ENCODE measurements at regions not wholly inside any gene's neighbourhood (a gene's known extent, or its start where the extent isn't known, plus 50 kb on each side); places are given as distances from the start of the nearest gene placed in this dataset.
"Not testable (repeated sequence)": the region's sequence is repeated elsewhere in the genome, so short reads cannot be mapped to it uniquely, and the experiment has no call there.

GRCh38 chr1:223931476-223931875 lies 85.7 kb upstream of the TP53BP2 start:
- H3K4me3 ChIP-seq (ENCODE audit: low read length); H3K9me2 ChIP-seq (replicated peaks; ENCODE audit: control insufficient read depth, low read length); H3F3A ChIP-seq (ENCODE audit: control insufficient read depth, insufficient read depth); H3K27ac ChIP-seq (ENCODE audit: low read depth, low read length); H3K9me3 ChIP-seq (ENCODE audit: control insufficient read depth, insufficient read depth, low read length); H3K27me3 ChIP-seq (ENCODE audit: control insufficient read depth, low read length); H3K4me2 ChIP-seq (ENCODE audit: low read length); H3K36me3 ChIP-seq (ENCODE audit: control insufficient read depth, low read length); H4K20me1 ChIP-seq (ENCODE audit: control insufficient read depth, insufficient read depth, low read depth, low read length); H3K79me2 ChIP-seq (ENCODE audit: control insufficient read depth, low read length); H3K4me1 ChIP-seq (ENCODE audit: control insufficient read depth, low read length): not testable (repeated sequence)

GRCh38 chr1:223920805-223921204 lies 75.1 kb upstream of the TP53BP2 start:
- H3K4me1 ChIP-seq (ENCODE audit: control insufficient read depth, low read length); H3K36me3 ChIP-seq (ENCODE audit: control insufficient read depth, low read length); H3F3A ChIP-seq (ENCODE audit: control insufficient read depth, insufficient read depth); H3K9me3 ChIP-seq (ENCODE audit: control insufficient read depth, insufficient read depth, low read length); H3K27me3 ChIP-seq (ENCODE audit: control insufficient read depth, low read length); H3K27ac ChIP-seq (ENCODE audit: low read depth, low read length); H4K20me1 ChIP-seq (ENCODE audit: control insufficient read depth, insufficient read depth, low read depth, low read length); H3K9me2 ChIP-seq (replicated peaks; ENCODE audit: control insufficient read depth, low read length); H3K79me2 ChIP-seq (ENCODE audit: control insufficient read depth, low read length); H3K4me2 ChIP-seq (ENCODE audit: low read length); H3K4me3 ChIP-seq (ENCODE audit: low read length): not testable (repeated sequence)

GRCh38 chr1:223915476-223915875 lies 69.7 kb upstream of the TP53BP2 start:
- H3K9me3 ChIP-seq (ENCODE audit: control insufficient read depth, insufficient read depth, low read length); H3K36me3 ChIP-seq (ENCODE audit: control insufficient read depth, low read length); H3K27me3 ChIP-seq (ENCODE audit: control insufficient read depth, low read length): not testable (repeated sequence)

DNA sequence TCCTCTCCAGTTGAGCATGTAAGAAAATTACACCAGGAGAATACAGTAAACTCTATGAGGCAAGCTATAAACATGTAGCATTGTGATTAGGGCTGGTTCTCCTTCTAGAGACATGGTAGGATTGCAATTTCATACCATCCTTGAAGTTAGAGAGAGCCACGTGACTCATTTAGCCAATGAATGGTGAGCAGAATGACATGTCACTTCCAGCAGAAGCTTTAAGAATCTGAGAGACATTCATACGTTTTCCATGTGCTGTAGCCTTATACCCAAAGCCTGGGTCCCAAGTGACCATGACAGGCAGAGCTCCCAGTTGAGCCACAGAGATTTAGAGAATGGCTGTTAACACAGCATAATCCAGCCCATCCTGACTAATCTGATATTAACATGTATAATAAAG lies 68.0 kb upstream of the TP53BP2 start:
- H3K27me3 ChIP-seq (ENCODE audit: control insufficient read depth, low read length); H3K4me2 ChIP-seq (ENCODE audit: low read length); H3K9me2 ChIP-seq (replicated peaks; ENCODE audit: control insufficient read depth, low read length); H3K4me1 ChIP-seq (ENCODE audit: control insufficient read depth, low read length); H3K36me3 ChIP-seq (ENCODE audit: control insufficient read depth, low read length); H3F3A ChIP-seq (ENCODE audit: control insufficient read depth, insufficient read depth); H3K79me2 ChIP-seq (ENCODE audit: control insufficient read depth, low read length); H3K9me3 ChIP-seq (ENCODE audit: control insufficient read depth, insufficient read depth, low read length); H3K27ac ChIP-seq (ENCODE audit: low read depth, low read length); H4K20me1 ChIP-seq (ENCODE audit: control insufficient read depth, insufficient read depth, low read depth, low read length); H3K4me3 ChIP-seq (ENCODE audit: low read length): not testable (repeated sequence)

More at GRCh38 chr1:223915476-223915875, 69.7 kb upstream of the TP53BP2 start:
- H3K9me2 ChIP-seq (replicated peaks; ENCODE audit: control insufficient read depth, low read length); H3K4me2 ChIP-seq (ENCODE audit: low read length); H3K4me1 ChIP-seq (ENCODE audit: control insufficient read depth, low read length); H3K4me3 ChIP-seq (ENCODE audit: low read length); H4K20me1 ChIP-seq (ENCODE audit: control insufficient read depth, insufficient read depth, low read depth, low read length); H3K27ac ChIP-seq (ENCODE audit: low read depth, low read length); H3K79me2 ChIP-seq (ENCODE audit: control insufficient read depth, low read length); H3F3A ChIP-seq (ENCODE audit: control insufficient read depth, insufficient read depth): not testable (repeated sequence)

DNA sequence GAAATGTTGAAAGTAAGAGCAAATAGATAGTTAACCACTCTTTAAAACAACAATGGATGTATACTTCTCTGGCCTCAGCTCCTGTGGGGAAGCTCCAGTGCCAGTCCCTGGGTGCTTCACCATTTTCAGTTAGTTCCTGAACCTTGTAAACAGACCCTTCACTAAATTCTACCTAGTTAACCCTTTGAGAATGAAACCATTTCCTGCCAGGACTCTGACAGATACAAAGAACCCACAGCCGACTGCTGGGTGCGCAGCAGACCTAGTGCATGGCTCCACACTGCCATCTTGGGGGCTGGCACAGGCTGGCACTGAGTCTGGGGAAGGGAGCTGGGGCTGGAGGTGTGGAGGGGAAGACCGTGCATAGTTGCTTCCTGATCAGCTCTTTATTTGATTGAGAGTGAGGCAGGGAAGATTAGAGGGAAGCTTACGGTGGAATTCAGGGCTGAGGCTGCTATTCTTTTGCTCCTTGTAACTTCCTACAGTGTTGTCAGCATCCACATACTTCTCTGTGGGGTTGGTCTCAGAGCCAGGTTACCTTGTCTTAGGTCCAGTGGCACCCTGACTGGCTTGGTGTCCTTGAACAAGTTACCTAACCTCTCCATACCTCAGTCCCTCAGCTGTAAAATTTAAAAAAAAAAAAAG lies 62.3 kb upstream of the TP53BP2 start:
- not testable (repeated sequence) for H3K9me2 ChIP-seq (replicated peaks; ENCODE audit: control insufficient read depth, low read length); H3K4me2 ChIP-seq (ENCODE audit: low read length); H3K4me3 ChIP-seq (ENCODE audit: low read length); H3F3A ChIP-seq (ENCODE audit: control insufficient read depth, insufficient read depth); H3K4me1 ChIP-seq (ENCODE audit: control insufficient read depth, low read length); H3K79me2 ChIP-seq (ENCODE audit: control insufficient read depth, low read length); H3K27me3 ChIP-seq (ENCODE audit: control insufficient read depth, low read length); H3K36me3 ChIP-seq (ENCODE audit: control insufficient read depth, low read length); H3K27ac ChIP-seq (ENCODE audit: low read depth, low read length); H3K9me3 ChIP-seq (ENCODE audit: control insufficient read depth, insufficient read depth, low read length); H4K20me1 ChIP-seq (ENCODE audit: control insufficient read depth, insufficient read depth, low read depth, low read length)

GRCh38 chr1:223903221-223903620 lies 57.5 kb upstream of the TP53BP2 start:
- not testable (repeated sequence) for H3K36me3 ChIP-seq (ENCODE audit: control insufficient read depth, low read length); H3K9me2 ChIP-seq (replicated peaks; ENCODE audit: control insufficient read depth, low read length); H3K27ac ChIP-seq (ENCODE audit: low read depth, low read length); H4K20me1 ChIP-seq (ENCODE audit: control insufficient read depth, insufficient read depth, low read depth, low read length); H3K4me2 ChIP-seq (ENCODE audit: low read length); H3K4me1 ChIP-seq (ENCODE audit: control insufficient read depth, low read length); H3K4me3 ChIP-seq (ENCODE audit: low read length); H3K27me3 ChIP-seq (ENCODE audit: control insufficient read depth, low read length); H3F3A ChIP-seq (ENCODE audit: control insufficient read depth, insufficient read depth); H3K79me2 ChIP-seq (ENCODE audit: control insufficient read depth, low read length); H3K9me3 ChIP-seq (ENCODE audit: control insufficient read depth, insufficient read depth, low read length)

DNA sequence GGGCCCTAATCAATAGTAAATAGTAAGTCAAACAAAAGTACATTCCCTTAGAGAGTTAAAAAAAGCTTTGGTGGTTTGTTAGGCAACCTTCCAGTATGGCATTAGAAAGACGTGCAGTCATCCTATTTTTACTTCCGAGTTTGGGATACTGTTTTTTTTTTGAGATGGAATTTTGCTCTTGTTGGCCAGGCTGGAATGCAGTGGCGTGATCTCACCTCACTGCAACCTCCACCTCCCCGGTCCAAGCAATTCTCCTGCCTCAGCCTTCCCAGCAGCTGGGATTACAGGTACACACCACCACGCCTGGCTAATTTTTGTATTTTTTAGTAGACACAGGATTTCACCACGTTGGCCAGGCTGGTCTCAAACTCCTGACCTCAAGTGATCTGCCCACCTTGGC lies 54.0 kb upstream of the TP53BP2 start:
- H4K20me1 ChIP-seq (ENCODE audit: control insufficient read depth, insufficient read depth, low read depth, low read length); H3K9me2 ChIP-seq (replicated peaks; ENCODE audit: control insufficient read depth, low read length); H3K9me3 ChIP-seq (ENCODE audit: control insufficient read depth, insufficient read depth, low read length); H3K4me2 ChIP-seq (ENCODE audit: low read length); H3K4me1 ChIP-seq (ENCODE audit: control insufficient read depth, low read length); H3K36me3 ChIP-seq (ENCODE audit: control insufficient read depth, low read length); H3F3A ChIP-seq (ENCODE audit: control insufficient read depth, insufficient read depth); H3K27me3 ChIP-seq (ENCODE audit: control insufficient read depth, low read length); H3K27ac ChIP-seq (ENCODE audit: low read depth, low read length); H3K79me2 ChIP-seq (ENCODE audit: control insufficient read depth, low read length); H3K4me3 ChIP-seq (ENCODE audit: low read length): not testable (repeated sequence)

DNA sequence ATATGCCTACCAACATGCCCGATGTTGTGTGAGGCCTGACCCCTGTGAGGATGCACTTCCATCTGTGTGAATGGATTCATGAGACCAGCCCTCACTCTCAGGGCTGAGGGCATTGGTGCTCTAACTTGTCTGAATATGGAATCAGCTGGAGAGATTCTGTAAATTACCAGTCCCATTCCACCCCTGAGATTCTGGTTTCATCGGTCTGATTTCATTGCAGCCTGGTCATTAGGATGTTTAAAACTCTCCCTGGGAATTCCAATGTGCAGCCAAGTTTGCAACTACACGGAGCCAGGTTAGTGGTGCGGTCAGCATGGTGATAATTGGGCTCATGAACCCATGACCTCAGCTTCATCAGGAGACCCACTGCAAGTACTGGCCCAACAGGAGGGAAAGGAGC lies 51.4 kb upstream of the TP53BP2 start:
- not testable (repeated sequence) for H3K27me3 ChIP-seq (ENCODE audit: control insufficient read depth, low read length); H3K79me2 ChIP-seq (ENCODE audit: control insufficient read depth, low read length); H3K9me3 ChIP-seq (ENCODE audit: control insufficient read depth, insufficient read depth, low read length); H4K20me1 ChIP-seq (ENCODE audit: control insufficient read depth, insufficient read depth, low read depth, low read length); H3K4me2 ChIP-seq (ENCODE audit: low read length); H3K27ac ChIP-seq (ENCODE audit: low read depth, low read length); H3F3A ChIP-seq (ENCODE audit: control insufficient read depth, insufficient read depth); H3K4me3 ChIP-seq (ENCODE audit: low read length); H3K36me3 ChIP-seq (ENCODE audit: control insufficient read depth, low read length); H3K4me1 ChIP-seq (ENCODE audit: control insufficient read depth, low read length); H3K9me2 ChIP-seq (replicated peaks; ENCODE audit: control insufficient read depth, low read length)
